K562 (cell line): ENCODE measurements at regions not wholly inside any gene's neighbourhood (a gene's known extent, or its start where the extent isn't known, plus 50 kb on each side); places are given as distances from the start of the nearest gene placed in this dataset.

Experiments used
- ATF7 ChIP-seq: fragments of 450-650 bp; IDR thresholded peaks from 2 replicates; pipeline ENCODE4 v1.7.1; 2014; ENCODE audit warnings: mild to moderate bottlenecking, moderate library complexity
- CEBPB ChIP-seq: fragments of 450-650 bp; IDR thresholded peaks from 2 replicates; pipeline ENCODE4 v1.6.1; 2016; ENCODE audit warnings: missing genetic modification characterization, missing compliant biosample characterization
- CLOCK ChIP-seq: fragments of 250-450 bp; sonication (Bioruptor Pico); IDR thresholded peaks from 2 replicates; pipeline ENCODE4 v1.4.0; 2020; ENCODE audit warnings: mild to moderate bottlenecking, moderate library complexity, borderline replicate concordance
- POU5F1 ChIP-seq: fragments of 150-350 bp; IDR thresholded peaks from 2 replicates; pipeline ENCODE4 v1.6.1; 2014; ENCODE audit warnings: borderline replicate concordance, low read length, low read depth, mild to moderate bottlenecking; ENCODE audit not compliant: partially characterized antibody
- SMAD4 ChIP-seq: fragments of 250-450 bp; sonication (Bioruptor Pico); conservative IDR thresholded peaks from 2 replicates; pipeline ENCODE4 v1.8.0; 2021; ENCODE audit warnings: inconsistent platforms, mild to moderate bottlenecking, moderate library complexity
- SNIP1 ChIP-seq: fragments of 450-650 bp; IDR thresholded peaks from 2 replicates; pipeline ENCODE4 v1.7.1; 2017; ENCODE audit warnings: low read depth, mild to moderate bottlenecking
- SRSF1 ChIP-seq: fragments of 200-400 bp; formaldehyde crosslinking; IDR thresholded peaks from 2 replicates; pipeline ENCODE4 v1.6.1; 2017; ENCODE audit warnings: mild to moderate bottlenecking, low read depth, low read length, moderate library complexity
- TF ChIP-seq, protein P1 (sequence below), 3 experiments: IDR thresholded peaks in 2 of 3; conservative IDR thresholded peaks in 1 of 3; 2 replicates each; pipeline ENCODE4 v1.5.1; 2011 to 2012; ENCODE audit warnings: low read length in 3 of 3, mild to moderate bottlenecking in 3 of 3, control low read depth in 2 of 3, improper control_type of control experiment in 1 of 3, inconsistent platforms in 1 of 3, low read depth in 1 of 3, mixed read lengths in 1 of 3, moderate library complexity in 1 of 3; ENCODE audit not compliant: insufficient read depth in 2 of 3
- TF ChIP-seq, protein P2 (sequence below): fragments of 250-450 bp; sonication (Bioruptor Pico); IDR thresholded peaks from 2 replicates; pipeline ENCODE4 v1.9.0; 2021; ENCODE audit warnings: mild to moderate bottlenecking

GRCh38 chr10:59060852-59061251 is 115.6 kb upstream of the PHYHIPL start:
- TF ChIP-seq ATF7 (no peak), CLOCK (CRISPR knock-in tag) (no peak), CEBPB (tag) (no peak), POU5F1 (no peak), SRSF1 (no peak), SNIP1 (no peak), SMAD4 (no peak)
- TF ChIP-seq, protein P1, sequence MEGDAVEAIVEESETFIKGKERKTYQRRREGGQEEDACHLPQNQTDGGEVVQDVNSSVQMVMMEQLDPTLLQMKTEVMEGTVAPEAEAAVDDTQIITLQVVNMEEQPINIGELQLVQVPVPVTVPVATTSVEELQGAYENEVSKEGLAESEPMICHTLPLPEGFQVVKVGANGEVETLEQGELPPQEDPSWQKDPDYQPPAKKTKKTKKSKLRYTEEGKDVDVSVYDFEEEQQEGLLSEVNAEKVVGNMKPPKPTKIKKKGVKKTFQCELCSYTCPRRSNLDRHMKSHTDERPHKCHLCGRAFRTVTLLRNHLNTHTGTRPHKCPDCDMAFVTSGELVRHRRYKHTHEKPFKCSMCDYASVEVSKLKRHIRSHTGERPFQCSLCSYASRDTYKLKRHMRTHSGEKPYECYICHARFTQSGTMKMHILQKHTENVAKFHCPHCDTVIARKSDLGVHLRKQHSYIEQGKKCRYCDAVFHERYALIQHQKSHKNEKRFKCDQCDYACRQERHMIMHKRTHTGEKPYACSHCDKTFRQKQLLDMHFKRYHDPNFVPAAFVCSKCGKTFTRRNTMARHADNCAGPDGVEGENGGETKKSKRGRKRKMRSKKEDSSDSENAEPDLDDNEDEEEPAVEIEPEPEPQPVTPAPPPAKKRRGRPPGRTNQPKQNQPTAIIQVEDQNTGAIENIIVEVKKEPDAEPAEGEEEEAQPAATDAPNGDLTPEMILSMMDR (IDR thresholded peaks at IDR 0.05 in 2 of 3, conservative IDR thresholded peaks at IDR 0.05 in 1 of 3; ENCODE audit: insufficient read depth in 2 of 3, low read depth in 1 of 3, low read length in 3 of 3), result no peak
- TF ChIP-seq, protein P2, sequence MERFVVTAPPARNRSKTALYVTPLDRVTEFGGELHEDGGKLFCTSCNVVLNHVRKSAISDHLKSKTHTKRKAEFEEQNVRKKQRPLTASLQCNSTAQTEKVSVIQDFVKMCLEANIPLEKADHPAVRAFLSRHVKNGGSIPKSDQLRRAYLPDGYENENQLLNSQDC (CRISPR knock-in tag), result no peak
